ENCODE measurements at regions not wholly inside any gene's neighbourhood (a gene's known extent, or its start where the extent isn't known, plus 50 kb on each side); places are given as distances from the start of the nearest gene placed in this dataset.

DNA sequence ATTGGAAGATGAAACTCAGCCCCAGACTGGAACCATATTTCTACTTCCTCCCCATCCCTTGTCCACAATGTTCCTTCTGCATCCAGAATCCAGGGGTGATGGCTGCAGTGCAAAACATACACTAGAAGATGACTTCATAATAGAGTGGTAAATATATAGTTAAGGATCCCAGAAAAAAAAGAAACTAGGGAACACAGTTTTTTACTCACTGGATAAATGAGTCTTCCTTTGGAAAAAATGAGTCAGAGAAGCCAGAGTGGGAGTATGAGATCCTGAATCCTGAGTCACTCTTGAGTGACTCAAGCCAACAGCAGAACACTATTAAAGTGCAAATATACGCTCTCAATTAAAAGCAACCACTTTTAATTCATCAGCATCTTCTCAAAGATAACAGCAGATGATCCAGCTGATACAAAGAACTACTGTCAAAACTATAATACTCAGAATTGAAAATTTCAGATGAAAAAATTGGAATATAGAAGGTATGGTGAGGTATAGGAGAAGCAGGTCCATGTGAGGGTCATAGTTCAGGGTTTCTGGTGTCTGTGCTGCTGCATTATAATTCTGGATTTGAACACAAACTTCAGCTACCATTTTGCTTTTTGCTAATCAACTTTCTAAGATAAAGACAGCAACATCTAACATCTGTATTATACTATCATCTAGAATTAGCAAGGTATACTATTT is 987.2 kb upstream of the CDH2 start:
- Histone ChIP-seq H3K27ac (no peak overlapping the region), H3K4me3 (no peak overlapping the region), H3K9me3 (no peaks in the 10 kb centered on the region), H3K36me3 (replicated peaks in 1 of 2; ENCODE audit: insufficient read depth in 1 of 2, low read depth in 2 of 2) (no peaks in the 10 kb centered on the region), H3K4me1 (no peaks in the 10 kb centered on the region), H3K27me3 (no peaks in the 10 kb centered on the region)
- intact Hi-C loops (cut with DNase I), result no loop called here
- DNase-seq, result no peak
- ATAC-seq, result peak; percentile 63
- TF ChIP-seq, protein P1, sequence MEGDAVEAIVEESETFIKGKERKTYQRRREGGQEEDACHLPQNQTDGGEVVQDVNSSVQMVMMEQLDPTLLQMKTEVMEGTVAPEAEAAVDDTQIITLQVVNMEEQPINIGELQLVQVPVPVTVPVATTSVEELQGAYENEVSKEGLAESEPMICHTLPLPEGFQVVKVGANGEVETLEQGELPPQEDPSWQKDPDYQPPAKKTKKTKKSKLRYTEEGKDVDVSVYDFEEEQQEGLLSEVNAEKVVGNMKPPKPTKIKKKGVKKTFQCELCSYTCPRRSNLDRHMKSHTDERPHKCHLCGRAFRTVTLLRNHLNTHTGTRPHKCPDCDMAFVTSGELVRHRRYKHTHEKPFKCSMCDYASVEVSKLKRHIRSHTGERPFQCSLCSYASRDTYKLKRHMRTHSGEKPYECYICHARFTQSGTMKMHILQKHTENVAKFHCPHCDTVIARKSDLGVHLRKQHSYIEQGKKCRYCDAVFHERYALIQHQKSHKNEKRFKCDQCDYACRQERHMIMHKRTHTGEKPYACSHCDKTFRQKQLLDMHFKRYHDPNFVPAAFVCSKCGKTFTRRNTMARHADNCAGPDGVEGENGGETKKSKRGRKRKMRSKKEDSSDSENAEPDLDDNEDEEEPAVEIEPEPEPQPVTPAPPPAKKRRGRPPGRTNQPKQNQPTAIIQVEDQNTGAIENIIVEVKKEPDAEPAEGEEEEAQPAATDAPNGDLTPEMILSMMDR (IDR thresholded peaks at IDR 0.05), result no peak
- TF ChIP-seq POLR2A (IDR thresholded peaks at IDR 0.05), result no peak
- WGBS, 2 donors, result 45 to 46% methylated on average over 1 of the region's 1 CpG

DNA sequence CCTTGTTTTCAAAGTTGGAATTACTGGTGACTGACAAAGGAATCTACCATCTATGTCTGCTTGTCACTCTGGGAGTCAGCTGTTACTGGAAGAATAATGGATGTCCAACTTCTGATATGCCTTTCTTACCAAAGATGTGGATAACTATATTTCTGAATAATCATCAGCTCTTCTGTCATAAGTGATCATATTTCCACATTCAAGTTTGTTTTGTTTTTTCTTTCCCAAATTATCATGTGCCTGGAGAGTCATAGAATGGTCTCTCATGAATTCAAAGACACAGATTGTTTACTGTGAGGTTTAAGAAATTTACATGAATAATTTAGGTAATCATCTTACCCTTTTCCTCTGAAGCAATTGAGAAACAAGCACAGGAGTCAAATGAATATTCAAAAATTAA is 986.7 kb upstream of the CDH2 start:
- no peak for ATAC-seq
- no peak overlapping the region for H3K27ac ChIP-seq
- TF ChIP-seq, protein P1 (IDR thresholded peaks at IDR 0.05), result no peak
- TF ChIP-seq POLR2A (IDR thresholded peaks at IDR 0.05), result no peak

DNA sequence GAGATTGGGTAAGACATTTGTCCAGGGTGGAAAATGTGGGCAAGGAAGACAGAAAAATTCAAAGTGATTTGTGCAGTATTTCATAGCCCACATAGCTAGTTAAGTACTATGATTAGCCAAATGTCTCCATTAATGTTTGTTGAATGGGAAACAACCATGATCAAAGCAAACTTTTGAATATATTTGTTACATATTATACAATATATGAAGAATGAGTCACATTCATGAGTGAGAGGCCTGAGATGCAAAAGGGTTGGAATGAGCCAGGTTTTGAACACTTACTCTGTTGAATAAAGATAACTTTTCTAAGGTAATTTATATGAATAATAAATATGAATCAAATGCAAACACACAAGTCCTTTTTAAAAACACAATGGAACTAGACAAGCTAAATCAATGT is 984.5 kb upstream of the CDH2 start:
- Histone ChIP-seq H3K4me3 (no peak overlapping the region), H3K27me3 (no peaks in the 10 kb centered on the region), H3K27ac (no peak overlapping the region), H3K9me3 (no peaks in the 10 kb centered on the region), H3K36me3 (replicated peaks in 1 of 2; ENCODE audit: insufficient read depth in 1 of 2, low read depth in 2 of 2) (no peaks in the 10 kb centered on the region), H3K4me1 (no peaks in the 10 kb centered on the region)
- TF ChIP-seq, protein P1 (IDR thresholded peaks at IDR 0.05), result no peak
- intact Hi-C loops (cut with DNase I), result no loop called here
- ATAC-seq (no peak), DNase-seq (no peak)

More for the DNA sequence above, 986.7 kb upstream of the CDH2 start:
- H3K9me3 ChIP-seq, result no peaks in the 10 kb centered on the region
- no peaks in the 10 kb centered on the region for H3K27me3 ChIP-seq
- intact Hi-C loops (cut with DNase I), result no loop called here
- DNase-seq, result no peak
- no peak overlapping the region for H3K4me3 ChIP-seq
- no peaks in the 10 kb centered on the region for H3K36me3 ChIP-seq (replicated peaks in 1 of 2; ENCODE audit: insufficient read depth in 1 of 2, low read depth in 2 of 2)
- H3K4me1 ChIP-seq, result no peaks in the 10 kb centered on the region

DNA sequence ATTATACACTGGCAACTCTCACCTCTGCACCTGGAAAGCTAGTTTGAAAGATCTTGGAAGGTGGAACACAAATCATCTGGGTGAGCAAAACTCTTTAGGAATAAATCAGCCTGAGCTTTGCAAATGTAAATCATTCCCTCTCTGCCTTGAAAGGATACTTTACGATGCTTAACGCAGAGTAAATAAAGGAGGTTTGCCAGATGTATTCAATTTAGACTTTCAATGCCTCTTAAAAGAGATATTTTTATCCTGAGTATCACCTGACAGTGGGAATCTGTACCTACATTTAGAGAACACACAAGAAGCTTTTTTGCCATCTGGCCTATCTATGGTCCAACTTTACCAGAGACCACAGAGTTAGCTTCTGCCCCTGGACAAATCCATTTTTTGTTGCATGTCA is 983.2 kb upstream of the CDH2 start:
- no peaks in the 10 kb centered on the region for H3K27me3 ChIP-seq
- H3K9me3 ChIP-seq, result no peaks in the 10 kb centered on the region
- H3K4me3 ChIP-seq, result no peak overlapping the region
- H3K36me3 ChIP-seq (replicated peaks in 1 of 2; ENCODE audit: insufficient read depth in 1 of 2, low read depth in 2 of 2), result no peaks in the 10 kb centered on the region
- 24 to 29% methylated on average over 2 of the region's 2 CpGs for WGBS, 2 donors
- DNase-seq, result no peak
- no peak overlapping the region for H3K27ac ChIP-seq
- intact Hi-C loops (cut with DNase I), result no loop called here
- TF ChIP-seq POLR2A (IDR thresholded peaks at IDR 0.05), result no peak
- TF ChIP-seq, protein P1 (IDR thresholded peaks at IDR 0.05), result no peak
- no peaks in the 10 kb centered on the region for H3K4me1 ChIP-seq
- no peak for ATAC-seq

DNA sequence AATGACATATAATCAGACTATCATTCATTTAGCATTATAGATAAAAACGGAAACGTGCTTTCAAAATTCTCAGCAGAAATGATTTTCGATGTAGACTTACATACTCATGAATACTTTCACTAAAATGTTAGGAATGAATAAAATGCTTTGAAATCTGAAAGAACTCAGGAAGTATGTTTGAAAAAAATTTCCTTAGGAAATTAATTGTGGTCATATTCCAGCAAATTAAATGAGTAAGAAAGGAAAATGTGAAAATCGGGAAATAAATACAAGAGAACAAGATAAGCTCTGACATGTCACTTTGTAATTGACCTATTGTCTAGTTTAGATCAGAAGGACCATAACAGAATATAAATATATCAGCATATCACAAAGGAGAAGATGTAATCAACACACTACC is 981.0 kb upstream of the CDH2 start:
- no peak overlapping the region for H3K27ac ChIP-seq
- ATAC-seq, result no peak
- TF ChIP-seq, protein P1 (IDR thresholded peaks at IDR 0.05), result no peak
- TF ChIP-seq POLR2A (IDR thresholded peaks at IDR 0.05), result no peak
- no peaks in the 10 kb centered on the region for H3K4me1 ChIP-seq
- WGBS, 2 donors, result 51 to 57% methylated on average over 4 of the region's 4 CpGs
- no peak for DNase-seq
- H3K27me3 ChIP-seq, result no peaks in the 10 kb centered on the region
- H3K36me3 ChIP-seq (replicated peaks in 1 of 2; ENCODE audit: insufficient read depth in 1 of 2, low read depth in 2 of 2), result no peaks in the 10 kb centered on the region
- no peak overlapping the region for H3K4me3 ChIP-seq
- intact Hi-C loops (cut with DNase I), result no loop called here
- no peaks in the 10 kb centered on the region for H3K9me3 ChIP-seq

Measured in body of pancreas (tissue), 4 donors.